C1 segment of cervical spinal cord (tissue), 14 donors: ENCODE measurements at regions not wholly inside any gene's neighbourhood (a gene's known extent, or its start where the extent isn't known, plus 50 kb on each side); places are given as distances from the start of the nearest gene placed in this dataset.
A peak's percentile ranks its signal among the peaks of the same experiment; 100 is the strongest.

Experiments used
- DNase-seq, 14 donors: peaks; one replicate each; lab custom pipeline; 2025; lab: John Stamatoyannopoulos, UW

GRCh38 chr2:194015751-194016150 lies 1641.3 kb upstream of the SLC39A10 start:
- no peak for DNase-seq

- no peak for DNase-seq
Observed at GRCh38 chr2:194014639-194015038, 1642.4 kb upstream of the SLC39A10 start.

GRCh38 chr2:194004590-194005206 lies 1652.3 kb upstream of the SLC39A10 start:
- DNase-seq = no peak

GRCh38 chr2:194003911-194004310 lies 1653.1 kb upstream of the SLC39A10 start:
- no peak for DNase-seq

- no peak for DNase-seq
Observed at GRCh38 chr2:194002699-194003368, 1654.2 kb upstream of the SLC39A10 start.

GRCh38 chr2:193990868-193991267 lies 1666.2 kb upstream of the SLC39A10 start:
- DNase-seq = no peak

GRCh38 chr2:193989645-193990044 lies 1667.4 kb upstream of the SLC39A10 start:
- DNase-seq = no peak

GRCh38 chr2:193988784-193989183 lies 1668.2 kb upstream of the SLC39A10 start:
- DNase-seq = no peak

- DNase-seq = no peak
Observed at GRCh38 chr2:193985272-193985671, 1671.8 kb upstream of the SLC39A10 start.

- no peak for DNase-seq
Observed at GRCh38 chr2:193980599-193980998, 1676.4 kb upstream of the SLC39A10 start.

GRCh38 chr2:193973781-193974180 lies 1683.2 kb upstream of the SLC39A10 start:
- no peak for DNase-seq

- DNase-seq = no peak
Observed at GRCh38 chr2:193966590-193966989, 1690.4 kb upstream of the SLC39A10 start.

GRCh38 chr2:193965263-193965662 lies 1691.8 kb upstream of the SLC39A10 start:
- DNase-seq = no peak

GRCh38 chr2:193963472-193964119 lies 1693.4 kb upstream of the SLC39A10 start:
- peak in 2 of 14 donors; percentile 0 to 1 for DNase-seq

- DNase-seq = no peak
Observed at GRCh38 chr2:193946806-193947205, 1710.2 kb upstream of the SLC39A10 start.

GRCh38 chr2:193943406-193943960 lies 1713.5 kb upstream of the SLC39A10 start:
- DNase-seq = no peak

GRCh38 chr2:193935114-193935513 lies 1721.9 kb upstream of the SLC39A10 start:
- DNase-seq = no peak

GRCh38 chr2:193929131-193929530 lies 1727.9 kb upstream of the SLC39A10 start:
- no peak for DNase-seq

GRCh38 chr2:193907561-193907960 lies 1712.8 kb upstream of the TMEFF2 start:
- no peak for DNase-seq

- DNase-seq = no peak
Observed at GRCh38 chr2:193900292-193900691, 1705.6 kb upstream of the TMEFF2 start.

- DNase-seq = no peak
Observed at GRCh38 chr2:193895226-193895625, 1700.5 kb upstream of the TMEFF2 start.

- DNase-seq = no peak
Observed at GRCh38 chr2:193894081-193894480, 1699.3 kb upstream of the TMEFF2 start.

- DNase-seq = no peak
Observed at GRCh38 chr2:193891023-193891422, 1696.3 kb upstream of the TMEFF2 start.
